DOHH2 (cell line): ENCODE measurements at regions not wholly inside any gene's neighbourhood (a gene's known extent, or its start where the extent isn't known, plus 50 kb on each side); places are given as distances from the start of the nearest gene placed in this dataset.

Experiments
- EZH2phosphoT487 ChIP-seq: fragments of 200-600 bp; sonication (generic); IDR thresholded peaks from 2 replicates; pipeline ENCODE4 v1.6.1; 2017; ENCODE audit warnings: borderline replicate concordance, mild to moderate bottlenecking, antibody characterized with exemption, low read length, moderate library complexity, mixed read lengths
- TF ChIP-seq, protein P1 (sequence below): fragments of 200-600 bp; sonication (generic); IDR thresholded peaks from one replicate; pipeline ENCODE4 v1.5.1; 2014; ENCODE audit warnings: antibody characterized with exemption, mild to moderate bottlenecking, low read depth, low read length; ENCODE audit not compliant: poor library complexity, severe bottlenecking

DNA sequence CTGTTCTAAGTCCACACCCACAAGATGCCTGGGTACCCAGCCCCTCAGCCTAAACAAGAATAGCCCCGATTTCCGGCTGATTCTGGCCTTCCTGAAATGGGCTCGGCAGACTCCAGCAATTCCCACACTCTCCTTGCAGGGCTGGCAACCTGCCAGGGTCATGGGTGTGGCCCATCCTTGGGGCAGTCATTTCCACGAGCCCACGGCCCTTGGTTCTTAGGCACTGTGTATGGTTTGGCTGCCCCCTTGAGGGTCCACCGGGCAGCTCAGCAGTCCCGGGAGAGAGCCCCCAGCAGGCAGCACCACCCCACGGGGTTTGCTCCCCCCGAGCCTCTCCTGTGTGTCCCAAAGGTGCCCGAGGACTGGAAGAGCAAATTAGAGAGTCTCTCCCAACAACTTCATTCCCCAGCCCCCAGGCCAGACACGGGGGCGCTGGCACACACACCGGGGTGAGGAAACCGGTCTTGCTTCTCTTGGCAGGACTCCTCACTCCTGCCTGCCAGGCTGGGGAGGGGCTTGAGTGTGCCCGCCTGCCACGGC, 142.2 kb downstream of the EMX2 start:
- TF ChIP-seq, protein P1, sequence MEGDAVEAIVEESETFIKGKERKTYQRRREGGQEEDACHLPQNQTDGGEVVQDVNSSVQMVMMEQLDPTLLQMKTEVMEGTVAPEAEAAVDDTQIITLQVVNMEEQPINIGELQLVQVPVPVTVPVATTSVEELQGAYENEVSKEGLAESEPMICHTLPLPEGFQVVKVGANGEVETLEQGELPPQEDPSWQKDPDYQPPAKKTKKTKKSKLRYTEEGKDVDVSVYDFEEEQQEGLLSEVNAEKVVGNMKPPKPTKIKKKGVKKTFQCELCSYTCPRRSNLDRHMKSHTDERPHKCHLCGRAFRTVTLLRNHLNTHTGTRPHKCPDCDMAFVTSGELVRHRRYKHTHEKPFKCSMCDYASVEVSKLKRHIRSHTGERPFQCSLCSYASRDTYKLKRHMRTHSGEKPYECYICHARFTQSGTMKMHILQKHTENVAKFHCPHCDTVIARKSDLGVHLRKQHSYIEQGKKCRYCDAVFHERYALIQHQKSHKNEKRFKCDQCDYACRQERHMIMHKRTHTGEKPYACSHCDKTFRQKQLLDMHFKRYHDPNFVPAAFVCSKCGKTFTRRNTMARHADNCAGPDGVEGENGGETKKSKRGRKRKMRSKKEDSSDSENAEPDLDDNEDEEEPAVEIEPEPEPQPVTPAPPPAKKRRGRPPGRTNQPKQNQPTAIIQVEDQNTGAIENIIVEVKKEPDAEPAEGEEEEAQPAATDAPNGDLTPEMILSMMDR = no peak
- no peak for TF ChIP-seq EZH2phosphoT487
